GM12878 (cell line): ENCODE measurements at regions not wholly inside any gene's neighbourhood (a gene's known extent, or its start where the extent isn't known, plus 50 kb on each side); places are given as distances from the start of the nearest gene placed in this dataset.

ENCODE experiments used
- ATAC-seq: fragments of 200-7000 bp; cut with Tn5 transposase; 3 replicates; pipeline ENCODE4 v1.9.1; 2020; ENCODE audit warnings: mild to moderate bottlenecking, moderate library complexity
- BruUV-seq: library from RNA; stranded (reverse); fragments of 400-500 nt; replicated peaks from 2 replicates; lab custom pipeline; 2021; lab: Mats Ljungman, UMichigan
- CTCF ChIA-PET: fragments of 300-600 bp; sonication (Branson Sonifier 250); formaldehyde crosslinking; extraction: SDS; loops from one replicate; lab custom pipeline; 2021; ENCODE audit warnings: inconsistent platforms; lab: Yijun Ruan, JAX
- POLR2A ChIA-PET: fragments of 350-600 bp; formaldehyde crosslinking; extraction: SDS; loops from one replicate; lab custom pipeline; 2021; ENCODE audit warnings: inconsistent platforms; lab: Charles Lee
- RAD21 ChIA-PET: fragments of 300-600 bp; sonication (Branson Sonifier 250); formaldehyde crosslinking; loops from one replicate; lab custom pipeline; 2023; ENCODE audit warnings: antibody characterized with exemption; ENCODE audit not compliant: unreplicated experiment; lab: Charles Lee
- SMC1A ChIA-PET: fragments of 300-600 bp; sonication (Branson Sonifier 250); formaldehyde crosslinking; loops from one replicate; lab custom pipeline; 2023; ENCODE audit not compliant: unreplicated experiment, uncharacterized antibody; lab: Charles Lee
- DNase-seq: peaks from one replicate; pipeline ENCODE4 v3.0.0-alpha.2; 2011; ENCODE audit warnings: low read depth, low spot score
- FAIRE-seq: peaks from 3 replicates; lab custom pipeline; 2011; peaks lifted over from hg19 to GRCh38; lab: Jason Lieb, UNC
- H2AFZ ChIP-seq: 2 replicates; pipeline ENCODE4 v1.6.0; 2011; ENCODE audit warnings: low read depth, low read length, control low read depth; ENCODE audit not compliant: control insufficient read depth
- H3K27ac ChIP-seq: 2 replicates; pipeline ENCODE4 v1.5.1; 2011; ENCODE audit warnings: control low read depth; ENCODE audit not compliant: control insufficient read depth, insufficient read depth
- H3K27me3 ChIP-seq, 2 experiments: replicated peaks in 1 of 2; 2 replicates each; pipeline versions ENCODE4 v1.6.0 to v1.6.1; 2011; ENCODE audit warnings: low read length in 1 of 2; ENCODE audit not compliant: control insufficient read depth in 2 of 2, insufficient read depth in 2 of 2
- H3K36me3 ChIP-seq, 2 experiments: 2 replicates each; pipeline ENCODE4 v1.5.1; 2011; ENCODE audit warnings: low read length in 1 of 2; ENCODE audit not compliant: control insufficient read depth in 2 of 2, insufficient read depth in 2 of 2
- H3K4me1 ChIP-seq: 2 replicates; pipeline ENCODE4 v1.6.1; 2011; ENCODE audit warnings: mild to moderate bottlenecking, low read length, moderate library complexity, mixed read lengths; ENCODE audit not compliant: control insufficient read depth, insufficient read depth
- H3K4me2 ChIP-seq: 2 replicates; pipeline ENCODE4 v1.6.0; 2011; ENCODE audit warnings: control low read depth; ENCODE audit not compliant: control insufficient read depth, insufficient read depth
- H3K4me3 ChIP-seq: fragments of 200-600 bp; sonication (generic); 2 replicates; pipeline ENCODE4 v1.5.1; 2016
- H3K79me2 ChIP-seq: 2 replicates; pipeline ENCODE4 v1.6.0; 2011; ENCODE audit warnings: low read length; ENCODE audit not compliant: control insufficient read depth, insufficient read depth
- H3K9ac ChIP-seq: 2 replicates; pipeline ENCODE4 v1.8.0; 2011; ENCODE audit warnings: low read length, control low read depth, mixed read lengths; ENCODE audit not compliant: control insufficient read depth, insufficient read depth
- H3K9me3 ChIP-seq: replicated peaks from 3 replicates; pipeline ENCODE4 v1.5.1; 2011; ENCODE audit warnings: mild to moderate bottlenecking, low read length; ENCODE audit not compliant: control insufficient read depth, insufficient read depth
- H4K20me1 ChIP-seq: 2 replicates; pipeline ENCODE4 v1.6.0; 2011; ENCODE audit not compliant: control insufficient read depth, insufficient read depth
- BCLAF1 ChIP-seq: fragments of 450-650 bp; IDR thresholded peaks from 2 replicates; pipeline ENCODE4 v1.6.1; 2017; ENCODE audit warnings: antibody characterized with exemption, mild to moderate bottlenecking, moderate library complexity
- CEBPZ ChIP-seq: fragments of 150-350 bp; IDR thresholded peaks from 2 replicates; pipeline ENCODE4 v1.6.1; 2016; ENCODE audit warnings: low read depth, low read length
- EED ChIP-seq: sonication (generic); IDR thresholded peaks from 2 replicates; pipeline ENCODE4 v1.6.1; 2016; ENCODE audit warnings: antibody characterized with exemption, low read depth
- ETV6 ChIP-seq, 2 experiments: fragments of 450-650 bp in 1 of 2; IDR thresholded peaks in 1 of 2; conservative IDR thresholded peaks in 1 of 2; 2 replicates each; pipeline ENCODE4 v1.6.1; 2014; ENCODE audit warnings: antibody characterized with exemption in 1 of 2, borderline replicate concordance in 1 of 2, low read depth in 1 of 2, mild to moderate bottlenecking in 1 of 2, moderate library complexity in 1 of 2
- EZH2 ChIP-seq: IDR thresholded peaks from 2 replicates; pipeline ENCODE4 v1.6.1; 2012; ENCODE audit warnings: low read depth, mild to moderate bottlenecking, control low read depth, inconsistent platforms, low read length, borderline replicate concordance; ENCODE audit not compliant: control insufficient read depth
- FOS ChIP-seq: IDR thresholded peaks from 3 replicates; pipeline ENCODE4 v1.6.1; 2011; ENCODE audit warnings: borderline replicate concordance; ENCODE audit not compliant: insufficient read length; ENCODE audit errors: extremely low read depth
- HDAC2 ChIP-seq: fragments of 200-600 bp; sonication (generic); IDR thresholded peaks from 2 replicates; pipeline ENCODE4 v1.6.1; 2017
- HDGF ChIP-seq: fragments of 450-650 bp; IDR thresholded peaks from 2 replicates; pipeline ENCODE4 v1.6.1; 2016; ENCODE audit warnings: antibody characterized with exemption
- PAX8 ChIP-seq: fragments of 450-650 bp; IDR thresholded peaks from 2 replicates; pipeline ENCODE4 v1.6.1; 2017; ENCODE audit warnings: mild to moderate bottlenecking, moderate library complexity
- POLR2AphosphoS2 ChIP-seq: IDR thresholded peaks from 2 replicates; pipeline ENCODE4 v1.6.1; 2011; ENCODE audit warnings: low read depth, mild to moderate bottlenecking, low read length, improper control_type of control experiment, moderate library complexity
- RBBP5 ChIP-seq: fragments of 200-600 bp; sonication (generic); conservative IDR thresholded peaks from 2 replicates; pipeline ENCODE4 v1.6.1; 2016
- SIN3A ChIP-seq: IDR thresholded peaks from 2 replicates; pipeline ENCODE4 v1.6.1; 2012; ENCODE audit warnings: low read depth, low read length, improper control_type of control experiment
- USF1 ChIP-seq: IDR thresholded peaks from 2 replicates; pipeline ENCODE4 v1.6.1; 2011; ENCODE audit warnings: borderline replicate concordance, low read depth, mild to moderate bottlenecking, moderate library complexity, mixed read lengths, low read length; ENCODE audit not compliant: insufficient read depth; ENCODE audit errors: extremely low read length
- ZNF592 ChIP-seq: fragments of 450-650 bp; IDR thresholded peaks from 2 replicates; pipeline ENCODE4 v1.6.1; 2017; ENCODE audit warnings: mild to moderate bottlenecking, moderate library complexity
- WGBS: methylation state at CpG from one replicate; pipeline ENCODE4 v1.1.6; 2016; ENCODE audit warnings: low lambda C conversion rate; ENCODE audit not compliant: insufficient replicate concordance, insufficient coverage; ENCODE audit errors: missing lambda C conversion rate; 5-methylcytosine and 5-hydroxymethylcytosine counted together
- in situ Hi-C: fragments of 300-500 bp; cut with MboI; formaldehyde crosslinking; loops from 9 replicates; pipeline ENCODE4 v1.14.3; 2018; ENCODE audit warnings: mixed read lengths
- intact Hi-C: fragments of 100-400 bp; cut with micrococcal nuclease; formaldehyde crosslinking; loops from one replicate; pipeline ENCODE4 v1.14.2; 2022; ENCODE audit not compliant: unreplicated experiment

GRCh38 chr9:108351571-108351970, 504.2 kb downstream of the ACTL7B start:
- in situ Hi-C loops: no loop called here
- ChIA-PET POLR2A (no interaction called here), RAD21 (no interaction called here), CTCF (no interaction called here), SMC1A (no interaction called here)
- Histone ChIP-seq H3K9ac (no peak overlapping the region), H3K36me3 (no peaks in the 10 kb centered on the region), H3K27ac (no peak overlapping the region), H2AFZ (no peak overlapping the region), H3K9me3 (no peaks in the 10 kb centered on the region), H3K4me2 (no peak overlapping the region), H3K27me3 (no peaks in the 10 kb centered on the region), H3K4me3 (no peak overlapping the region), H3K4me1 (no peaks in the 10 kb centered on the region), H4K20me1 (no peaks in the 10 kb centered on the region), H3K79me2 (no peaks in the 10 kb centered on the region)
- no peak for TF ChIP-seq FOS
- no peak for TF ChIP-seq ZNF592
- no peak for TF ChIP-seq PAX8
- TF ChIP-seq CEBPZ: no peak
- TF ChIP-seq USF1: no peak
- no peak for TF ChIP-seq EZH2
- TF ChIP-seq RBBP5: no peak
- TF ChIP-seq ETV6 (conservative IDR thresholded peaks at IDR 0.05 in 1 of 2, IDR thresholded peaks at IDR 0.05 in 1 of 2; ENCODE audit: borderline replicate concordance in 1 of 2, low read depth in 1 of 2): no peak
- no peak for TF ChIP-seq HDAC2
- TF ChIP-seq SIN3A: no peak
- no peak for TF ChIP-seq POLR2AphosphoS2
- TF ChIP-seq BCLAF1: no peak
- TF ChIP-seq HDGF: no peak
- TF ChIP-seq EED: no peak
- intact Hi-C loops: no loop called here
- FAIRE-seq (no peak), ATAC-seq (no peak), DNase-seq (no peak)
- no TSS peak for BruUV-seq
- 34% methylated on average over 5 of the region's 5 CpGs for WGBS
